Left hindlimb (tissue), 1 donor: ENCODE measurements at regions not wholly inside any gene's neighbourhood (a gene's known extent, or its start where the extent isn't known, plus 50 kb on each side); places are given as distances from the start of the nearest gene placed in this dataset.
"Not testable (repeated sequence)": the region's sequence is repeated elsewhere in the genome, so short reads cannot be mapped to it uniquely, and the experiment has no call there.

Experiments
- DNase-seq: peaks from one replicate; pipeline ENCODE4 v3.0.0-alpha.2; 2018

- no peak for DNase-seq
These were observed 189.0 kb upstream of the CCN2 start for GRCh38 chr6:132140189-132140588.

GRCh38 chr6:132139611-132140010, 188.4 kb upstream of the CCN2 start:
- DNase-seq: no peak

- no peak for DNase-seq
These were observed 185.8 kb upstream of the CCN2 start for GRCh38 chr6:132136981-132137380.

- no peak for DNase-seq
These were observed 184.2 kb upstream of the CCN2 start for GRCh38 chr6:132135409-132135808.

- DNase-seq: no peak
These were observed 182.7 kb upstream of the CCN2 start for GRCh38 chr6:132133736-132134445.

GRCh38 chr6:132132924-132133639, 181.9 kb upstream of the CCN2 start:
- no peak for DNase-seq

- no peak for DNase-seq
These were observed 181.2 kb upstream of the CCN2 start for GRCh38 chr6:132132422-132132821.

GRCh38 chr6:132131758-132132157, 180.6 kb upstream of the CCN2 start:
- peak; percentile 74 for DNase-seq

GRCh38 chr6:132131351-132131750, 180.2 kb upstream of the CCN2 start:
- DNase-seq: no peak

GRCh38 chr6:132130626-132131298, 179.6 kb upstream of the CCN2 start:
- peak; percentile 75 for DNase-seq

GRCh38 chr6:132128424-132128823, 177.3 kb upstream of the CCN2 start:
- DNase-seq: no peak

GRCh38 chr6:132126150-132126549, 175.0 kb upstream of the CCN2 start:
- no peak for DNase-seq

- DNase-seq: no peak
These were observed 171.7 kb upstream of the CCN2 start for GRCh38 chr6:132122871-132123270.

GRCh38 chr6:132122176-132122575, 171.0 kb upstream of the CCN2 start:
- no peak for DNase-seq

- no peak for DNase-seq
These were observed 167.0 kb upstream of the CCN2 start for GRCh38 chr6:132118144-132118543.

GRCh38 chr6:132115714-132116366, 164.7 kb upstream of the CCN2 start:
- DNase-seq: no peak

- no peak for DNase-seq
These were observed 163.1 kb upstream of the CCN2 start for GRCh38 chr6:132114201-132114825.

- not testable (repeated sequence) for DNase-seq
These were observed 158.6 kb upstream of the CCN2 start for GRCh38 chr6:132109752-132110151.

- no peak for DNase-seq
These were observed 156.7 kb upstream of the CCN2 start for GRCh38 chr6:132107896-132108295.

GRCh38 chr6:132101535-132101934, 150.4 kb upstream of the CCN2 start:
- no peak for DNase-seq

- no peak for DNase-seq
These were observed 149.3 kb upstream of the CCN2 start for GRCh38 chr6:132100388-132100990.

GRCh38 chr6:132096996-132097395, 145.8 kb upstream of the CCN2 start:
- no peak for DNase-seq

- no peak for DNase-seq
These were observed 145.1 kb upstream of the CCN2 start for GRCh38 chr6:132096245-132096644.
